Panc1 (cell line): ENCODE measurements at regions not wholly inside any gene's neighbourhood (a gene's known extent, or its start where the extent isn't known, plus 50 kb on each side); places are given as distances from the start of the nearest gene placed in this dataset.

Source experiments
- ATAC-seq: fragments of 200-7000 bp; cut with Tn5 transposase; 2 replicates; pipeline ENCODE4 v1.9.1; 2020; ENCODE audit warnings: mild to moderate bottlenecking, moderate library complexity
- BruUV-seq: library from RNA; stranded (reverse); fragments of 400-500 nt; replicated peaks from 2 replicates; lab custom pipeline; 2021; lab: Mats Ljungman, UMichigan
- CTCF ChIA-PET: fragments of 300-600 bp; sonication (Branson Sonifier 250); formaldehyde crosslinking; loops from one replicate; lab custom pipeline; 2022; ENCODE audit warnings: antibody characterized with exemption; lab: Charles Lee
- POLR2A ChIA-PET: fragments of 300-600 bp; sonication (Branson Sonifier 250); formaldehyde crosslinking; loops from one replicate; lab custom pipeline; 2022; ENCODE audit warnings: antibody characterized with exemption; lab: Charles Lee
- DNase-seq: peaks from one replicate; pipeline ENCODE4 v3.0.0-alpha.2; 2010; ENCODE audit warnings: low read depth, low spot score
- H3K27ac ChIP-seq: 2 replicates; pipeline ENCODE4 v1.5.1; 2011; ENCODE audit warnings: mild to moderate bottlenecking, low read length, inconsistent platforms
- H3K27me3 ChIP-seq: fragments of 200-500 bp; sonication (Bioruptor generic); 2 replicates; pipeline ENCODE4 v1.6.0; 2014; ENCODE audit warnings: low read length, inconsistent platforms; ENCODE audit not compliant: control insufficient read depth, insufficient read depth
- H3K36me3 ChIP-seq: fragments of 200-500 bp; sonication (Bioruptor generic); 2 replicates; pipeline ENCODE4 v1.5.1; 2014; ENCODE audit warnings: inconsistent platforms, mild to moderate bottlenecking, low read length, moderate library complexity; ENCODE audit not compliant: control insufficient read depth, insufficient read depth
- H3K4me1 ChIP-seq: 2 replicates; pipeline ENCODE4 v1.5.1; 2011; ENCODE audit warnings: inconsistent platforms, mild to moderate bottlenecking, low read length, moderate library complexity; ENCODE audit not compliant: control insufficient read depth, insufficient read depth
- H3K4me3 ChIP-seq, 2 experiments: 2 replicates each; pipeline ENCODE4 v1.5.1; 2011 to 2012; ENCODE audit warnings: low read depth in 2 of 2, low read length in 2 of 2, mild to moderate bottlenecking in 2 of 2, inconsistent platforms in 1 of 2, moderate library complexity in 1 of 2
- H3K9me3 ChIP-seq: fragments of 200-500 bp; sonication (Bioruptor generic); 2 replicates; pipeline ENCODE4 v1.5.1; 2014; ENCODE audit warnings: low read depth, mild to moderate bottlenecking, inconsistent platforms, low read length, moderate library complexity; ENCODE audit not compliant: control insufficient read depth, insufficient read depth
- POLR2AphosphoS5 ChIP-seq: IDR thresholded peaks from 2 replicates; pipeline ENCODE4 v1.6.1; 2012; ENCODE audit warnings: mild to moderate bottlenecking, low read depth, low read length, moderate library complexity
- SIN3A ChIP-seq: IDR thresholded peaks from 2 replicates; pipeline ENCODE4 v1.6.1; 2012; ENCODE audit warnings: low read depth, mild to moderate bottlenecking, low read length, moderate library complexity, borderline replicate concordance; ENCODE audit not compliant: insufficient read depth
- TCF7L2 ChIP-seq: IDR thresholded peaks from 2 replicates; pipeline ENCODE4 v1.6.1; 2011; ENCODE audit warnings: mild to moderate bottlenecking, low read depth, low read length, inconsistent platforms
- in situ Hi-C: cut with HindIII; loops from 2 replicates; pipeline ENCODE4 v1.10.0; 2016; ENCODE audit warnings: low sequenced_read_pairs, low pct_unique_long_range_greater_than_20kb
- intact Hi-C: fragments of 100-400 bp; cut with micrococcal nuclease; formaldehyde crosslinking; loops from one replicate; pipeline ENCODE4 v1.10.0; 2022; ENCODE audit not compliant: unreplicated experiment
- TF ChIP-seq, protein P1 (sequence below): fragments of 450-650 bp; IDR thresholded peaks from 2 replicates; pipeline ENCODE4 v1.5.1; 2017; ENCODE audit warnings: mild to moderate bottlenecking
- TF ChIP-seq, protein P2 (sequence below), 2 experiments: IDR thresholded peaks; 2 replicates each; pipeline ENCODE4 v1.6.1; 2011 to 2012; ENCODE audit warnings: low read depth in 2 of 2, control low read depth in 1 of 2, low read length in 1 of 2, mild to moderate bottlenecking in 1 of 2, moderate library complexity in 1 of 2; ENCODE audit not compliant: insufficient read depth in 1 of 2

DNA sequence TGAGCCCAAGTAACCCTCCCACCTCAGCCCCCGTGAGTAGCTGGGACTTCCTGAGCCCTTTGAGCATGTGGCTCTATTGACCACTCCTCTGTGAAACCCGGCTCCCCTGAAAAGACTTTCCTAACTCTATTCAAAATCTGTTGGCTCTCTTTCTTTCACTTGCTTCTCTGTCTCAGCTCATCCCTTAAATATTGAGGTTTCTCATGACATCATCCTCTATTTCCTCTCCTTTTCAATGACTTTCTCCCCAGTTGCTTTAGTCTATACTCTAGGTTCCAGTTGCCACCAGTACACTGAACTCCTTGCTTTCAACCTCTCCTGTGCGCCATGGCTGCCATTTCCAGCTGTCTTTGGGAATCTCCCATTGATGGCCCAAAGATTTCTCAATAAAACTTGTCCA, 79.8 kb upstream of the STK17B start:
- Histone ChIP-seq H3K27me3 (no peaks in the 10 kb centered on the region), H3K27ac (no peak overlapping the region), H3K4me3 (no peak overlapping the region), H3K4me1 (no peaks in the 10 kb centered on the region), H3K36me3 (no peaks in the 10 kb centered on the region), H3K9me3 (no peaks in the 10 kb centered on the region)
- in situ Hi-C loops (no loop called here), intact Hi-C loops (no loop called here)
- ChIA-PET CTCF (no interaction called here), POLR2A (no interaction called here)
- ATAC-seq (no peak), DNase-seq (no peak)
- TF ChIP-seq POLR2AphosphoS5, result no peak
- TF ChIP-seq, protein P1, sequence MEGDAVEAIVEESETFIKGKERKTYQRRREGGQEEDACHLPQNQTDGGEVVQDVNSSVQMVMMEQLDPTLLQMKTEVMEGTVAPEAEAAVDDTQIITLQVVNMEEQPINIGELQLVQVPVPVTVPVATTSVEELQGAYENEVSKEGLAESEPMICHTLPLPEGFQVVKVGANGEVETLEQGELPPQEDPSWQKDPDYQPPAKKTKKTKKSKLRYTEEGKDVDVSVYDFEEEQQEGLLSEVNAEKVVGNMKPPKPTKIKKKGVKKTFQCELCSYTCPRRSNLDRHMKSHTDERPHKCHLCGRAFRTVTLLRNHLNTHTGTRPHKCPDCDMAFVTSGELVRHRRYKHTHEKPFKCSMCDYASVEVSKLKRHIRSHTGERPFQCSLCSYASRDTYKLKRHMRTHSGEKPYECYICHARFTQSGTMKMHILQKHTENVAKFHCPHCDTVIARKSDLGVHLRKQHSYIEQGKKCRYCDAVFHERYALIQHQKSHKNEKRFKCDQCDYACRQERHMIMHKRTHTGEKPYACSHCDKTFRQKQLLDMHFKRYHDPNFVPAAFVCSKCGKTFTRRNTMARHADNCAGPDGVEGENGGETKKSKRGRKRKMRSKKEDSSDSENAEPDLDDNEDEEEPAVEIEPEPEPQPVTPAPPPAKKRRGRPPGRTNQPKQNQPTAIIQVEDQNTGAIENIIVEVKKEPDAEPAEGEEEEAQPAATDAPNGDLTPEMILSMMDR, result no peak
- no peak for TF ChIP-seq SIN3A
- TF ChIP-seq, protein P2, sequence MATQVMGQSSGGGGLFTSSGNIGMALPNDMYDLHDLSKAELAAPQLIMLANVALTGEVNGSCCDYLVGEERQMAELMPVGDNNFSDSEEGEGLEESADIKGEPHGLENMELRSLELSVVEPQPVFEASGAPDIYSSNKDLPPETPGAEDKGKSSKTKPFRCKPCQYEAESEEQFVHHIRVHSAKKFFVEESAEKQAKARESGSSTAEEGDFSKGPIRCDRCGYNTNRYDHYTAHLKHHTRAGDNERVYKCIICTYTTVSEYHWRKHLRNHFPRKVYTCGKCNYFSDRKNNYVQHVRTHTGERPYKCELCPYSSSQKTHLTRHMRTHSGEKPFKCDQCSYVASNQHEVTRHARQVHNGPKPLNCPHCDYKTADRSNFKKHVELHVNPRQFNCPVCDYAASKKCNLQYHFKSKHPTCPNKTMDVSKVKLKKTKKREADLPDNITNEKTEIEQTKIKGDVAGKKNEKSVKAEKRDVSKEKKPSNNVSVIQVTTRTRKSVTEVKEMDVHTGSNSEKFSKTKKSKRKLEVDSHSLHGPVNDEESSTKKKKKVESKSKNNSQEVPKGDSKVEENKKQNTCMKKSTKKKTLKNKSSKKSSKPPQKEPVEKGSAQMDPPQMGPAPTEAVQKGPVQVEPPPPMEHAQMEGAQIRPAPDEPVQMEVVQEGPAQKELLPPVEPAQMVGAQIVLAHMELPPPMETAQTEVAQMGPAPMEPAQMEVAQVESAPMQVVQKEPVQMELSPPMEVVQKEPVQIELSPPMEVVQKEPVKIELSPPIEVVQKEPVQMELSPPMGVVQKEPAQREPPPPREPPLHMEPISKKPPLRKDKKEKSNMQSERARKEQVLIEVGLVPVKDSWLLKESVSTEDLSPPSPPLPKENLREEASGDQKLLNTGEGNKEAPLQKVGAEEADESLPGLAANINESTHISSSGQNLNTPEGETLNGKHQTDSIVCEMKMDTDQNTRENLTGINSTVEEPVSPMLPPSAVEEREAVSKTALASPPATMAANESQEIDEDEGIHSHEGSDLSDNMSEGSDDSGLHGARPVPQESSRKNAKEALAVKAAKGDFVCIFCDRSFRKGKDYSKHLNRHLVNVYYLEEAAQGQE (IDR thresholded peaks at IDR 0.05; ENCODE audit: insufficient read depth in 1 of 2, low read depth in 2 of 2, low read length in 1 of 2), result no peak
- TF ChIP-seq TCF7L2, result no peak
- BruUV-seq, result no TSS peak

DNA sequence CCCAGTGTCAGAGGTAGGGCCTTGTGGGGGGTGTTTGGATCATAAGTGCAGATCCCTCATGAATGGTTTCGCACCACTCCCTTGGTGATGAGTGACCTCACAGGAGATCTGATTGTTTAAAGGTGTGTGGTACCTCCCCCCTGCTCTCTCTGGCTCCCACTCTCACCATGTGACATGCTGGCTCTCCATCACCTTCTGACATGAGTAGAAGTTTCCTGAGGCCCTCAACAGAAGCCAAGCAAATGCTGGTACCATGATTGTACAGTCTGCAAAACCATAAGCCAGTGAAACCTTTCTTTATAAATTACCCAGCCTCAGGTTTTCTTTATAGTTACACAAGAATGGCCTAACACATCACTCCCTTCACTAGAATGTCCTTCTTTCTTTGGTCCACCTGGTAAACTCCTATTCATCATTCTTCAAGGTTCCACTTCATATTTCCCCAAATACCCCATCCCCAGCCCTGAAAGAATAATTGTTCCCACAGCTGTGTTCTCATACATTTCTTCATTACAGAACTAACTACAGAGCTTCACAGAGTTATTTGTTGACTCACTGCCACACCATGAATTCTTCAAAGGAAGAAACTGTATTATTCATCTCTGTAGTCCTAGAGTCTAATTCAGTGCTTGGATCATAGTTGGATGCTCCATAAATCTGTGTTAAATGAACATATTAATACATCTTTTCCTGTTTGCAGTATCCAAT, 81.2 kb upstream of the STK17B start:
- no peak for DNase-seq
- no peaks in the 10 kb centered on the region for H3K36me3 ChIP-seq
- H3K4me1 ChIP-seq, result no peaks in the 10 kb centered on the region
- POLR2A ChIA-PET, result no interaction called here
- TSS peak; percentile 58 for BruUV-seq
- H3K27me3 ChIP-seq, result no peaks in the 10 kb centered on the region
- H3K9me3 ChIP-seq, result no peaks in the 10 kb centered on the region
- H3K27ac ChIP-seq, result no peak overlapping the region
- intact Hi-C loops (no loop called here), in situ Hi-C loops (no loop called here)
- CTCF ChIA-PET, result interaction anchor here (0.6 kb wide), 1 partner anchor 10 kb away, joined by 6 read pairs; no protein-coding TSS in a partner anchor
- H3K4me3 ChIP-seq, result no peak overlapping the region
- ATAC-seq, result no peak
- no peak for TF ChIP-seq TCF7L2
- TF ChIP-seq, protein P2 (IDR thresholded peaks at IDR 0.05; ENCODE audit: insufficient read depth in 1 of 2, low read depth in 2 of 2, low read length in 1 of 2), result no peak
